IMR-90 (cell line): ENCODE measurements at regions not wholly inside any gene's neighbourhood (a gene's known extent, or its start where the extent isn't known, plus 50 kb on each side); places are given as distances from the start of the nearest gene placed in this dataset.

Experiments
- ATAC-seq: fragments of 200-7000 bp; cut with Tn5 transposase; 2 replicates; pipeline ENCODE4 v1.9.1; 2020; ENCODE audit warnings: low read depth, mild to moderate bottlenecking, moderate library complexity
- BruUV-seq: library from RNA; stranded (reverse); fragments of 400-500 nt; replicated peaks from 2 replicates; lab custom pipeline; 2021; lab: Mats Ljungman, UMichigan
- CTCF ChIA-PET: fragments of 300-600 bp; formaldehyde crosslinking; extraction: SDS; loops from one replicate; lab custom pipeline; 2021; ENCODE audit warnings: antibody characterized with exemption; lab: Yijun Ruan, JAX
- POLR2A ChIA-PET: fragments of 300-600 bp; sonication (Branson Sonifier 250); formaldehyde crosslinking; loops from one replicate; lab custom pipeline; 2022; ENCODE audit warnings: antibody characterized with exemption; ENCODE audit not compliant: unreplicated experiment; lab: Charles Lee
- DNase-seq: peaks from one replicate; pipeline ENCODE4 v3.0.0; 2013
- H2AFZ ChIP-seq: replicated peaks from 2 replicates; pipeline ENCODE3; 2013; ENCODE audit warnings: low read length, mild to moderate bottlenecking; ENCODE audit not compliant: poor library complexity
- H2AK5ac ChIP-seq: 2 replicates; pipeline ENCODE4 v1.6.1; 2013; ENCODE audit warnings: low read depth, low read length, inconsistent platforms
- H2AK9ac ChIP-seq: replicated peaks from 2 replicates; pipeline ENCODE3; 2013; ENCODE audit warnings: mild to moderate bottlenecking, low read depth, low read length, moderate library complexity; ENCODE audit not compliant: poor library complexity
- H2BK120ac ChIP-seq: 2 replicates; pipeline ENCODE4 v1.6.1; 2013; ENCODE audit warnings: low read depth, low read length, inconsistent platforms
- H2BK15ac ChIP-seq: 3 replicates; pipeline ENCODE4 v1.6.1; 2013; ENCODE audit warnings: low read depth, low read length, inconsistent platforms
- H2BK20ac ChIP-seq: 2 replicates; pipeline ENCODE4 v1.6.1; 2013; ENCODE audit warnings: low read depth, mild to moderate bottlenecking, inconsistent platforms, low read length, moderate library complexity
- H2BK5ac ChIP-seq: 2 replicates; pipeline ENCODE4 v1.6.1; 2013; ENCODE audit warnings: mild to moderate bottlenecking, low read depth, low read length, inconsistent platforms; ENCODE audit not compliant: poor library complexity, severe bottlenecking
- H3K14ac ChIP-seq: replicated peaks from 2 replicates; pipeline ENCODE4 v1.6.1; 2013; ENCODE audit warnings: low read depth, low read length, inconsistent platforms
- H3K18ac ChIP-seq: 2 replicates; pipeline ENCODE4 v1.6.1; 2013; ENCODE audit warnings: low read depth, low read length, control low read depth
- H3K23ac ChIP-seq: 2 replicates; pipeline ENCODE4 v1.6.1; 2013; ENCODE audit warnings: low read depth, low read length, inconsistent platforms
- H3K27ac ChIP-seq: 2 replicates; pipeline ENCODE4 v1.5.1; 2013; ENCODE audit warnings: mild to moderate bottlenecking, control low read depth, low read length; ENCODE audit not compliant: insufficient read depth
- H3K27me3 ChIP-seq: 2 replicates; pipeline ENCODE4 v1.6.1; 2013; ENCODE audit warnings: low read length; ENCODE audit not compliant: control insufficient read depth, insufficient read depth
- H3K36me3 ChIP-seq: 2 replicates; pipeline ENCODE4 v1.6.1; 2013; ENCODE audit warnings: low read length, mixed read lengths; ENCODE audit not compliant: control insufficient read depth, insufficient read depth
- H3K4ac ChIP-seq: 2 replicates; pipeline ENCODE4 v1.6.1; 2013; ENCODE audit warnings: low read depth, low read length, inconsistent platforms
- H3K4me1 ChIP-seq: 2 replicates; pipeline ENCODE4 v1.6.1; 2013; ENCODE audit warnings: low read length, mixed read lengths; ENCODE audit not compliant: control insufficient read depth, insufficient read depth
- H3K4me2 ChIP-seq: 2 replicates; pipeline ENCODE4 v1.6.1; 2013; ENCODE audit warnings: low read depth, mild to moderate bottlenecking, control low read depth, low read length, moderate library complexity
- H3K4me3 ChIP-seq: 2 replicates; pipeline ENCODE4 v1.5.1; 2013; ENCODE audit warnings: low read depth, mild to moderate bottlenecking, control low read depth, low read length, moderate library complexity; ENCODE audit not compliant: insufficient read depth
- H3K56ac ChIP-seq: 2 replicates; pipeline ENCODE4 v1.6.1; 2013; ENCODE audit warnings: low read length, inconsistent platforms; ENCODE audit not compliant: insufficient read depth; ENCODE audit errors: extremely low read depth
- H3K79me1 ChIP-seq, 2 experiments: 2 replicates each; pipeline ENCODE4 v1.6.1; 2013; ENCODE audit warnings: low read length in 2 of 2, inconsistent platforms in 1 of 2, low read depth in 1 of 2
- H3K9ac ChIP-seq: 2 replicates; pipeline ENCODE4 v1.6.1; 2013; ENCODE audit warnings: low read depth, low read length, control low read depth
- H3K9me1 ChIP-seq: 2 replicates; pipeline ENCODE4 v1.6.1; 2013; ENCODE audit warnings: low read length, inconsistent platforms; ENCODE audit not compliant: insufficient read depth
- H3K9me3 ChIP-seq: 2 replicates; pipeline ENCODE4 v1.6.1; 2013; ENCODE audit warnings: low read length; ENCODE audit not compliant: control insufficient read depth, insufficient read depth
- H4K20me1 ChIP-seq: 2 replicates; pipeline ENCODE4 v1.6.1; 2013; ENCODE audit warnings: low read length, inconsistent platforms; ENCODE audit not compliant: insufficient read depth
- H4K5ac ChIP-seq: 2 replicates; pipeline ENCODE4 v1.6.1; 2013; ENCODE audit warnings: mild to moderate bottlenecking, low read depth, low read length, control low read depth
- H4K8ac ChIP-seq, 2 experiments: 2 replicates each; pipeline ENCODE4 v1.6.1; 2013; ENCODE audit warnings: low read depth in 2 of 2, low read length in 2 of 2, control low read depth in 1 of 2, inconsistent platforms in 1 of 2
- H4K91ac ChIP-seq: 2 replicates; pipeline ENCODE4 v1.6.1; 2013; ENCODE audit warnings: low read depth, low read length, inconsistent platforms; ENCODE audit not compliant: insufficient read depth
- BHLHE40 ChIP-seq: fragments of 150-350 bp; IDR thresholded peaks from 2 replicates; pipeline ENCODE4 v1.6.1; 2016; ENCODE audit warnings: mild to moderate bottlenecking, low read depth, low read length
- CTCF ChIP-seq: conservative IDR thresholded peaks from 2 replicates; pipeline ENCODE4 v1.5.1; 2012; ENCODE audit warnings: mild to moderate bottlenecking, low read depth, low read length, improper control_type of control experiment
- NFE2L2 ChIP-seq: fragments of 150-350 bp; IDR thresholded peaks from 2 replicates; pipeline ENCODE4 v1.6.1; 2016; ENCODE audit warnings: low read depth, mild to moderate bottlenecking, low read length
- POLR2A ChIP-seq: IDR thresholded peaks from 2 replicates; pipeline ENCODE4 v1.6.1; 2012; ENCODE audit warnings: mild to moderate bottlenecking, low read depth, low read length
- RAD21 ChIP-seq: IDR thresholded peaks from 2 replicates; pipeline ENCODE4 v1.6.1; 2012; ENCODE audit warnings: low read length, improper control_type of control experiment
- RCOR1 ChIP-seq: IDR thresholded peaks from 2 replicates; pipeline ENCODE4 v1.6.1; 2012; ENCODE audit warnings: mild to moderate bottlenecking, low read length, improper control_type of control experiment; ENCODE audit not compliant: insufficient replicate concordance
- RFX5 ChIP-seq: IDR thresholded peaks from 2 replicates; pipeline ENCODE4 v1.8.0; 2012; ENCODE audit warnings: low read depth, mild to moderate bottlenecking, low read length, moderate library complexity
- SMC3 ChIP-seq: fragments of 150-350 bp; IDR thresholded peaks from 2 replicates; pipeline ENCODE4 v1.6.1; 2016; ENCODE audit warnings: low read depth, mild to moderate bottlenecking, antibody characterized with exemption, low read length, moderate library complexity
- USF2 ChIP-seq: fragments of 150-350 bp; IDR thresholded peaks from 2 replicates; pipeline ENCODE4 v1.6.1; 2017; ENCODE audit warnings: mild to moderate bottlenecking, antibody characterized with exemption, low read length, low read depth
- WGBS, 2 experiments: methylation state at CpG; one replicate each; pipeline versions ENCODE4 v1.1.5 to v1.1.7; 2013; ENCODE audit warnings: missing lambda C conversion rate in 2 of 2; ENCODE audit not compliant: insufficient read length in 1 of 2; ENCODE audit errors: extremely low coverage in 2 of 2; 5-methylcytosine and 5-hydroxymethylcytosine counted together
- dilution Hi-C: fragments of 300-500 bp; cut with HindIII; formaldehyde crosslinking; loops from one replicate; pipeline ENCODE4 v1.14.3; 2018; ENCODE audit warnings: low sequenced_read_pairs; ENCODE audit not compliant: unreplicated experiment
- in situ Hi-C: fragments of 300-500 bp; cut with MboI; formaldehyde crosslinking; loops from 3 replicates; pipeline ENCODE4 v1.14.3; 2019; ENCODE audit warnings: low sequenced_read_pairs, inconsistent platforms, mixed read lengths
- intact Hi-C: fragments of 100-400 bp; cut with micrococcal nuclease; formaldehyde crosslinking; loops from 2 replicates; pipeline ENCODE4 v1.10.0; 2022
- TF ChIP-seq, protein P1 (sequence below): fragments of 150-350 bp; IDR thresholded peaks from 2 replicates; pipeline ENCODE4 v1.6.1; 2016; ENCODE audit warnings: low read depth, mild to moderate bottlenecking, low read length, moderate library complexity, borderline replicate concordance

DNA sequence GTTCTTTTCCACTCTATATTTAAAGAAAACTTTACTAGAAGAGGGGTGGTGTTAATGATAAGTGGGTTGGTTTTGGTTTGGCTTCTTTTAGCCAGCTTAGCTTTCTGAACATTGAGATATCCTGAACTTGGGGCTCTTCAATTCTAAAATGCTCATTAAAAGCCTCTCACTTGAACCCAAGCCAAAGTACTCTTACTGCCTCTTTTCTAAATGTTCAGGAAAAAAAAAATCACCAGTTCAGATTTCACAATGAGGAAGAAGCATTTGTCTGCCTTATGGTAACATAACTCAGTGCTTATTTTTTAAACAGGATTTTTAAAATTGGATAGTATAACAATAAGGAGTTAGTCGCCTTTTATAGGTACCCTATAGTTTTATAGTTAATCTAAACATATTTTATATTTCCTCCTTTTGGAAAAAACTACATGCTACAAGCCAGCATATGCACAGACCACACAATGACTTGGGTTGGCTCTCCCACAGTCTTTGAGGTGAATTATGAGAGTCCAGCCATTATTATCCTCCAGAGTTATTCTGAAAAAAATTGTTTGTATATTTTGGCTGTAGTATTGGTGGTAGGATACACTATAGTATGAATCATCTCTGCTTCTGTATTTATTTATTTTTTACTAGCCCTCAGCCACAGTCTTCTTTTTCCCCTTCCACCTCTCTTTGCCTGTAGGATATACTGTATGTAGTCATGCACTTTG, 195.5 kb upstream of the TMPO start:
- no peaks in the 10 kb centered on the region for H3K27me3 ChIP-seq
- H2BK20ac ChIP-seq, result no peak overlapping the region
- no peak overlapping the region for H3K4ac ChIP-seq
- no peak overlapping the region for H3K56ac ChIP-seq
- intact Hi-C loops, result no loop called here
- no peaks in the 10 kb centered on the region for H3K4me1 ChIP-seq
- H3K9me1 ChIP-seq, result no peaks in the 10 kb centered on the region
- no peak overlapping the region for H2BK15ac ChIP-seq
- H2AFZ ChIP-seq, result no peak overlapping the region
- peak; percentile 6 for DNase-seq
- H4K91ac ChIP-seq, result no peak overlapping the region
- dilution Hi-C loops, result no loop called here
- ChIA-PET CTCF (no interaction called here), POLR2A (no interaction called here)
- no peak for ATAC-seq
- H4K5ac ChIP-seq, result no peak overlapping the region
- no peak overlapping the region for H3K27ac ChIP-seq
- no peaks in the 10 kb centered on the region for H4K20me1 ChIP-seq
- BruUV-seq, result no TSS peak
- no peak overlapping the region for H2BK5ac ChIP-seq
- H3K18ac ChIP-seq, result no peak overlapping the region
- H2AK5ac ChIP-seq, result no peak overlapping the region
- H2BK120ac ChIP-seq, result no peak overlapping the region
- no peaks in the 10 kb centered on the region for H3K79me1 ChIP-seq
- H3K4me2 ChIP-seq, result no peak overlapping the region
- no peak overlapping the region for H3K23ac ChIP-seq
- H3K9ac ChIP-seq, result no peak overlapping the region
- no peak overlapping the region for H3K4me3 ChIP-seq
- WGBS, 2 experiments, result no CpG with 5 or more reads among the region's 1 CpG
- H3K36me3 ChIP-seq, result no peaks in the 10 kb centered on the region
- TF ChIP-seq POLR2A (no peak), CTCF (no peak), USF2 (no peak), RFX5 (no peak), SMC3 (no peak), RAD21 (no peak), RCOR1 (no peak), BHLHE40 (no peak), NFE2L2 (no peak)
- TF ChIP-seq, protein P1, sequence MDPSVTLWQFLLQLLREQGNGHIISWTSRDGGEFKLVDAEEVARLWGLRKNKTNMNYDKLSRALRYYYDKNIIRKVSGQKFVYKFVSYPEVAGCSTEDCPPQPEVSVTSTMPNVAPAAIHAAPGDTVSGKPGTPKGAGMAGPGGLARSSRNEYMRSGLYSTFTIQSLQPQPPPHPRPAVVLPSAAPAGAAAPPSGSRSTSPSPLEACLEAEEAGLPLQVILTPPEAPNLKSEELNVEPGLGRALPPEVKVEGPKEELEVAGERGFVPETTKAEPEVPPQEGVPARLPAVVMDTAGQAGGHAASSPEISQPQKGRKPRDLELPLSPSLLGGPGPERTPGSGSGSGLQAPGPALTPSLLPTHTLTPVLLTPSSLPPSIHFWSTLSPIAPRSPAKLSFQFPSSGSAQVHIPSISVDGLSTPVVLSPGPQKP, result no peak
- H3K14ac ChIP-seq, result no peak overlapping the region
- in situ Hi-C loops, result no loop called here
- H3K9me3 ChIP-seq, result no peaks in the 10 kb centered on the region
- H4K8ac ChIP-seq, result no peak overlapping the region
- no peak overlapping the region for H2AK9ac ChIP-seq
